Vagina (tissue), 2 donors: ENCODE measurements at regions not wholly inside any gene's neighbourhood (a gene's known extent, or its start where the extent isn't known, plus 50 kb on each side); places are given as distances from the start of the nearest gene placed in this dataset.

ENCODE experiments used
- CTCF ChIP-seq, 3 experiments: fragments of 450-650 bp in 2 of 3; fragments of 200-600 bp in 1 of 3; sonication (generic) in 1 of 3; IDR thresholded peaks; one replicate each; pipeline ENCODE4 v1.5.1; 2017 to 2019; ENCODE audit warnings: antibody characterized with exemption in 3 of 3, mild to moderate bottlenecking in 2 of 3, moderate library complexity in 2 of 3
- POLR2AphosphoS5 ChIP-seq, 2 donors: sonication (generic); formaldehyde crosslinking; IDR thresholded peaks; one replicate each; pipeline ENCODE4 v1.9.0; 2017; ENCODE audit warnings: antibody characterized with exemption in 2 of 2, mild to moderate bottlenecking in 2 of 2, low read depth in 1 of 2; ENCODE audit not compliant: insufficient read depth in 1 of 2

- no peak for TF ChIP-seq CTCF (IDR thresholded peaks at IDR 0.05)
- TF ChIP-seq POLR2AphosphoS5 (IDR thresholded peaks at IDR 0.05; ENCODE audit: insufficient read depth in 1 of 2, low read depth in 1 of 2) = no peak
Observed at GRCh38 chr9:82612942-82613341, 450.0 kb downstream of the RASEF start.
